ENCODE measurements at regions not wholly inside any gene's neighbourhood (a gene's known extent, or its start where the extent isn't known, plus 50 kb on each side); places are given as distances from the start of the nearest gene placed in this dataset.

DNA sequence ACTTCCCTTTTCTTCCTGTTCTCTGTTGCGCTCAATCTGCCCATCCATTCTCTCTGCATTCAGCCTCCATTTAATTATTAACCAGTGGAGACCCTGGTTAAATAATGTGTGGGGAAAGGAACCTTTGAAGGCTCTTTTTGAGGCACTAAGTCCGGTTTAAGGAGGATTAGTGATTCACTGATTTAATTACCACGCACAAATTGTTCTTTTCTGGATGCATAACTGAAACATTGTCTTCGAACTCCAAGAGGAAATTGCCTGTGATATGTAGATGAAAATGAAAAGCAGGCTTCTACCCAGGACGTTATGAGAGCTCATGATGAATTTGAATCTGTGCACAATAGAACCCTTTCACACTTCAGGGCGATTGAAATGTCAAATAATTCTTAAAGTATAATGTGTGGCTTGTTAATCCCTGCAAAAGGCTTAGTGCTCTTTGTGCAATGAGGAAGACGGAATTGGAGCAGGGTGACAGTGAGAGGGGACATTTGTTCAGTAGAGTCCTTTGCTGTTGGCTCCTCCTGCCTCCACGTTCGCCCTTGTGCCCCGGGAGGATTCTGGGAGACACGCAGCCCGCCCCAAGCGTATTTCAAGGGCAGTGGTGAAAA is 51.1 kb upstream of the ZNF236 start:
- no peak for DNase-seq (ENCODE audit: low read depth in 2 of 2, low spot score in 1 of 2)

DNA sequence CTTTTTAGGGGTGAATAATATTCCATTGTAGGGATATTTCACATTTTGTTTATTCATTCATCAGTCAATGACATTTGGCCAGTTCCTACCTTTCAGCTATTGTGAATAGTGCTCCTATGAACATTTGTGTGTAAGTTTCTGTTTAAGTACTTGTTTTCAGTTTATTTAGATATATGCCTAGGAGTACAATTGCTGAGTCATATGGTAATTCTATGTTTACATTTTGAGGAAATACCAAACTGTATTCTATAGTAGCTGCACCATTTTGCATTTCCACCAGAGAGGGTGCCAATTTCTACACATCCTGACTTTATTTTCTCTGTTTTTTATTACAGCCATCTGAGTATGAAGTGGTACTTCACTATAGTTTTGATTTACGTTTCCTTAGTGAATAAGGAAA is 54.4 kb upstream of the ZNF236 start:
- no peak for DNase-seq (ENCODE audit: low read depth in 2 of 2, low spot score in 1 of 2)

DNA sequence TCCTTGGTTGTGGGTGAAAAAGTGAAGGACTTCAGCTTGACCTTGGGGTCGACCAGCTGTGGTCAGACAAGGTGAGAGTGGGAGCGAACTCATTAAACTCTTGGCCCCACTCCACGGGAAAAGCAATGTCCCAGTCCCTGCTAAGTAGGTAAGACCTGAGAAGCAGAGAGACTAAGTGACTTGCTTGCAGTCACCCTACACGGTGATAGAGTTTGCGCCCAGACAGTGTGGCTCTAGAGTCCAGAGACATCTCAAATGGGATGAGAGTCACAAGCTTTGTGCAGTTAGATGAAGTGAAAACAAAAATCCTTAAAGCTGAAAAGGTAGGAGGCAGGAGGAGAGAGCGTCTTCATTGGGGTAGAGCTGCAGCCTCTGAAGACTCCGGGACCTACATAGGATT is 55.9 kb upstream of the ZNF236 start:
- DNase-seq (ENCODE audit: low read depth in 2 of 2, low spot score in 1 of 2), result no peak

- DNase-seq (ENCODE audit: low read depth in 2 of 2, low spot score in 1 of 2), result no peak
These were observed 56.7 kb upstream of the ZNF236 start for GRCh38 chr18:76765649-76766048.

- no peak for DNase-seq (ENCODE audit: low read depth in 2 of 2, low spot score in 1 of 2)
These were observed 58.0 kb upstream of the ZNF236 start for GRCh38 chr18:76764291-76764901.

- DNase-seq (ENCODE audit: low read depth in 2 of 2, low spot score in 1 of 2), result no peak
These were observed 63.3 kb upstream of the ZNF236 start for GRCh38 chr18:76759056-76759455.

DNA sequence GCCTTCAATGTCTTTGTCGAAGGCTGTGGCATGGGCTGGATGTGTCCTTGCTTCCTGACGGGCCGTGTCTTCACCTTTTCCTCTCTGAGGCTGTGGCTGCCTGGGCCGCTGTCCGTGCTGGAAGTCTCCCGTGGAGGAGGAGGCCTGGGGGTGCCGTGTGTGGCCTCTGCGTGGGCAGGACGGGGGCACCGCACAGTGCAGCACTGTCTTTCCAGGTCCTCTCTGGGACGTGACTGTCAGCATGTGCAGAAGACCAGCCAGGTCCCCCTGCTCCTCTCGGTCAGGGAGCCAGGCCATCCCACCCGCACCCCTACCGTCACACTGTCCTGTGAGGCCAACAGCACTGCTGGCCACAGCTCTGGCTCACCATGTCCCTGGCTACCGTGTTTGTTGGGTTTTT is 64.4 kb upstream of the ZNF236 start:
- no peak for DNase-seq (ENCODE audit: low read depth in 2 of 2, low spot score in 1 of 2)

DNA sequence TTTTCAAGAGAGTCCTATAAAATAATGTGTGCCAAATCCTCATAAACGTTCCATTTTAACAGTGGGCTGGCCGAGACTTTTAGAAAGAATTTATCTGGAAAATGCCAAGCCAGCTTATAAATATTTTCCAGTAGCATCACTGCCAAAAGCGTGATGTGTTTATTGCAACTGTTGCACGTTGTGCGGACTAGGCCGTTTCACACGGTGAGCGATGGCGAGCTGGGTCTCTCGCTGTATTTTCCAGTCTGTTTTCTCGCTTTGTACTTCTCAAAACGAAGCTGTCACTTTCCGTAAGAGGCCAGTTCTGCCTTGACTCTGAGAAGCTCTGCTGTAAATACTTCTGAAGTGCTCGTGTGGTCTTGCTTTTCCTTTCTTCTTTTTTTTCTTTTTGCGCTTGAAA is 65.0 kb upstream of the ZNF236 start:
- DNase-seq (ENCODE audit: low read depth in 2 of 2, low spot score in 1 of 2), result no peak

- no peak for DNase-seq (ENCODE audit: low read depth in 2 of 2, low spot score in 1 of 2)
These were observed 65.7 kb upstream of the ZNF236 start for GRCh38 chr18:76756531-76757253.

DNA sequence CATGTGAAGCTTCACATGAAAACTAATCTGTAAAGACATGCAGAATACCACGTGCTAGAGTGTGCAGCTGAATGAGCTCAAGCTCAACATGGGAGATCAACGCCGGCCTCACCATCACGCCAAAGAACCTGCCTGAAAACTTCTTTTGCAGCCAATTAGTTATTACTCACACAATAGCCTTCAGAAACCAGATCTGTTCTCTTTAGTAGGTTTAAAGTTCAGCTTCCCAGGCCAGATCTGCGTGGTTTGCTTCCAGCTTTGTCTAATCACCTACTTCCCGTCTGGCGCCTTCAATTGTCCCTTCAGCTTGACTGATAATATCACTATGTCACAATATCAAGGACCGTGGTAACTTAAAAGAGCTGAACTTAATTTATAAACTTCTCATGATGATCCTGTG is 68.0 kb upstream of the ZNF236 start:
- no peak for DNase-seq (ENCODE audit: low read depth in 2 of 2, low spot score in 1 of 2)

- no peak for DNase-seq (ENCODE audit: low read depth in 2 of 2, low spot score in 1 of 2)
These were observed 70.0 kb upstream of the ZNF236 start for GRCh38 chr18:76752400-76752799.

GRCh38 chr18:76750917-76751890 is 71.2 kb upstream of the ZNF236 start:
- DNase-seq (ENCODE audit: low read depth in 2 of 2, low spot score in 1 of 2), result no peak

- DNase-seq (ENCODE audit: low read depth in 2 of 2, low spot score in 1 of 2), result no peak
These were observed 72.1 kb upstream of the ZNF236 start for GRCh38 chr18:76750269-76750668.

- no peak for DNase-seq (ENCODE audit: low read depth in 2 of 2, low spot score in 1 of 2)
These were observed 74.7 kb upstream of the ZNF236 start for GRCh38 chr18:76747676-76748075.

DNA sequence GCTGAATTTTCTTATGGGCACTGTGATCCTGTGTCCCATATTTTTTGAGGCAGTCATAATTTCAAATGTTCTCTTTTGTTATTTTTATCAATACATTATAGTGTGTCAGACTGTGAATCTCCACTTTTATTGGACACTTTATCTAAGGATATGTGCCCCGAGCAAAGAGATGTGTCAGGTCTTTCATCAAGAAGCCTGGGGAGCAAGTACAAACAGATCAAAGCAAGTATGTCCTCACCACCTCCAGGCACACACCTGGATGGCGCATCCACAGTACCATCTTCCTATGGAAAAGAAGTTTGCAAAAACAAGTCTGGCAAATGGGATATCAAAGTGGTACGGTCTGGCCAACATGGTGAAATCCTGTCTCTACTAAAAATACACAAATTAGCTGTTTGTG is 81.0 kb upstream of the ZNF236 start:
- no peak for DNase-seq (ENCODE audit: low read depth in 2 of 2, low spot score in 1 of 2)

DNA sequence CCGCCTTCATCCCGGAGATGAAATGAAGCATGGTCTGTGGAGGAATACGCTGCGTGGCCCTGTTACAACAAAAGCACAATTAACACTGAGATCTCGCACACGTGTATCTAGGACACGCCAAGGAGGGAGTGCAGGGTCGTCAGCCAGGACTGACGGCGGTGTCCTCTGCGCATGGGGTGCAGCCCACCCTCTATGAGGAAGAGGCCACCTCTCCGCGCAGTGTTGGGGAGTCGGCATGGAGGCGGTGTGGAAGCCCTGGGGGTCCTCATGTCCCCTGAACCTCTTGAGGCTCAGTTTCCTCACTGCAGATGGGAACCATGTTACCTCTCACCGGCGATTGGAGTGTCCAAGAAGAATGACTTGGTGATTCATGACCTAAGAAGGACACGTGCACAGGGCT is 86.0 kb upstream of the ZNF236 start:
- DNase-seq (ENCODE audit: low read depth in 2 of 2, low spot score in 1 of 2), result no peak

DNA sequence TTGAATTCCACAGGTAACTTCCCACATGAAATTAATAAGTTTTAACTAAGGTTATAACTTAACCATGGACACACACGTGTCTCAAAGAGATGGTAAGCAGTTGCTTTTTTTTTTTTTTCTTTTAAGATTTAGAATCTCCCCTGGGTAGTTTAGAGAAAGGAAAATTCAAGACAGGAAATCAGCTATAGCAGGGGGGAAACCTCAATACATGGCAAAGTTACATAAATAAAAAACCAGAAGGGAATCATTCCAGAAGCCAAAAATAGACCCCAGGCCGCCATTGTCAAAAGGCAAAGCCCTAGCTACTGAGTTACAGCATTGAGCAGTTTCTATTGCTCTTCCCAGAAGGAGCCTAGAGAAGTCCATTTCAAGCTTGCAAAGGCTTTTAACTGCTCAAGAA is 91.5 kb upstream of the ZNF236 start:
- no peak for DNase-seq (ENCODE audit: low read depth in 2 of 2, low spot score in 1 of 2)

DNA sequence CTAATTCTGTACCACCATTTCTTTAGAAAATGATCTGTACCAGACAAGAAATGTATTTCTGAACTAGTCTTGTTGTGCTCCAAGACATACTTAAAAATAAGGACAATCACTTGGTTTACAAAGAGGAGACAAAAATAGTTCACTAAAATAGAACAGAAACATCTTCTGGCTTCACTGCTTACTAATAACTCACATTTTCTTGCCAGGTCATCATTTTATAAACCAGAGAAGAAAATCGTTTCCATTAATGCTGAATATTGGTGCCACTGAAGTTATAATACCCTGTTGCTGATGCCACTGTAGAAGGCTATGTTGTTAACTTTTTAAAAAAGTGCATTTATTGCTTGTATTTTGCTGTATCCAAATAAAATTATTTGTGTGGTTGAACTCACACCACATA is 94.8 kb upstream of the ZNF236 start:
- DNase-seq (ENCODE audit: low read depth in 2 of 2, low spot score in 1 of 2), result no peak

- no peak for DNase-seq (ENCODE audit: low read depth in 2 of 2, low spot score in 1 of 2)
These were observed 96.9 kb upstream of the ZNF236 start for GRCh38 chr18:76725445-76725844.

- no peak for DNase-seq (ENCODE audit: low read depth in 2 of 2, low spot score in 1 of 2)
These were observed 99.9 kb upstream of the ZNF236 start for GRCh38 chr18:76722224-76723061.
